ENCODE measurements at regions not wholly inside any gene's neighbourhood (a gene's known extent, or its start where the extent isn't known, plus 50 kb on each side); places are given as distances from the start of the nearest gene placed in this dataset.

DNA sequence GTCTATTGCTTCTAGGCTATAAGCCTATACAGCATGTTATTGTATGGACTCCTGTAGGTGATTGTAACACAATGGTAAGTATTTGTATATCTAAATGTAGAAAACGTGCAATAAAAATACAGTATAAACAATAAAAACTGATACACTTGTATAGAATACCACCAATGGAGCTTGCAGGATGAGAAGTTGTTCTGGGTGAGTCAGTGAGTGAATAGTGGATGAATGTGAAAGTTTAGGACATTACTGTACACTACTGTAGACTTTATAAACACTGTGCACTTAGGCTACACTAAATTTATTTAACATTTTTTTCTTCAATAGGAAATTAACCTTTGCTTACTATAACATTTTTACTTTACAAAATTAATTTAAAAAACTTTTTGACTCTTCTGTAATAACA, 679.2 kb upstream of the ZNF804A start:
- H3K4me3 ChIP-seq (ENCODE audit: low read depth, low read length) = no peak overlapping the region
- TF ChIP-seq, protein P1, sequence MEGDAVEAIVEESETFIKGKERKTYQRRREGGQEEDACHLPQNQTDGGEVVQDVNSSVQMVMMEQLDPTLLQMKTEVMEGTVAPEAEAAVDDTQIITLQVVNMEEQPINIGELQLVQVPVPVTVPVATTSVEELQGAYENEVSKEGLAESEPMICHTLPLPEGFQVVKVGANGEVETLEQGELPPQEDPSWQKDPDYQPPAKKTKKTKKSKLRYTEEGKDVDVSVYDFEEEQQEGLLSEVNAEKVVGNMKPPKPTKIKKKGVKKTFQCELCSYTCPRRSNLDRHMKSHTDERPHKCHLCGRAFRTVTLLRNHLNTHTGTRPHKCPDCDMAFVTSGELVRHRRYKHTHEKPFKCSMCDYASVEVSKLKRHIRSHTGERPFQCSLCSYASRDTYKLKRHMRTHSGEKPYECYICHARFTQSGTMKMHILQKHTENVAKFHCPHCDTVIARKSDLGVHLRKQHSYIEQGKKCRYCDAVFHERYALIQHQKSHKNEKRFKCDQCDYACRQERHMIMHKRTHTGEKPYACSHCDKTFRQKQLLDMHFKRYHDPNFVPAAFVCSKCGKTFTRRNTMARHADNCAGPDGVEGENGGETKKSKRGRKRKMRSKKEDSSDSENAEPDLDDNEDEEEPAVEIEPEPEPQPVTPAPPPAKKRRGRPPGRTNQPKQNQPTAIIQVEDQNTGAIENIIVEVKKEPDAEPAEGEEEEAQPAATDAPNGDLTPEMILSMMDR (conservative IDR thresholded peaks at IDR 0.05; ENCODE audit: low read depth, low read length) = no peak
- DNase-seq (ENCODE audit: low read depth) = no peak

DNA sequence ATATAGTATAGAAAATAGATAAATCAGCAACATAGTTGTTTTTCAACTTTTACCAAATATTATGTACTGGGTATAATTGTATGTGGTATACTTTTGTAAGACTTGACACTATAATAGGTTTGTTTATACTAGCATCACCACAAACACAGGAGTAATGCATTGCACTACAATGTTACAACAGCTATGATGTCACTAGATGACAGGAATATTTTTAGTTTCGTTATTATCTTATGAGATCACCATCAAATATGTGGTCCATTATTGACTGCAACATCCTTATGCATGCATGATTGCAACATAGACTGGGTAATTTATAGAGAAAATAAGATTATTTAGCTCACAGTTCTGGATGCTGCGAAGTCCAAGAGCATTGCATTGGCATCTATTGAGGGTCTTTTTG, 678.4 kb upstream of the ZNF804A start:
- no peak overlapping the region for H3K4me3 ChIP-seq (ENCODE audit: low read depth, low read length)
- no peak for DNase-seq (ENCODE audit: low read depth)
- TF ChIP-seq, protein P1 (conservative IDR thresholded peaks at IDR 0.05; ENCODE audit: low read depth, low read length) = no peak

DNA sequence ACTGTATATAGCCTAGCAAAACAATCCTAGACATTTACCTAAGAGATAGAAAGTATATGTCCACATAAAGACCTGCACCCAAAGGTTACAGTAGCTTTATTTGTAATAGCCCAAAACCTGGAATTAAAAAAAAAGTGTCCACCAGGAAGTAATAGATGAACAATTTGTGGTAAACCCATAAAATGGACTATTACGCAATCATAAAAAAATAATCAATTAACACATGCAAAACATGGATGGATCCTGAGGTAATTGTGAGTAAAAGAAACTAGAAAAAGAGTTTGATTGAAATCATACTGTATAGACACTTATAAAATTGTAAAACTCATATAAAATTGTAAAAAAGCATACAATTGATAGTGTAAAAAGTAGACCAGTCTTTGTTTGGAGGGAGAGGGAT, 673.0 kb upstream of the ZNF804A start:
- no peak overlapping the region for H3K4me3 ChIP-seq (ENCODE audit: low read depth, low read length)
- TF ChIP-seq, protein P1 (conservative IDR thresholded peaks at IDR 0.05; ENCODE audit: low read depth, low read length) = no peak
- DNase-seq (ENCODE audit: low read depth) = no peak

GRCh38 chr2:183926433-183926832, 671.9 kb upstream of the ZNF804A start:
- TF ChIP-seq, protein P1 (conservative IDR thresholded peaks at IDR 0.05; ENCODE audit: low read depth, low read length) = no peak
- DNase-seq (ENCODE audit: low read depth) = no peak
- no peak overlapping the region for H3K4me3 ChIP-seq (ENCODE audit: low read depth, low read length)

- TF ChIP-seq, protein P1 (conservative IDR thresholded peaks at IDR 0.05; ENCODE audit: low read depth, low read length) = no peak
- peak; percentile 64 for DNase-seq (ENCODE audit: low read depth)
- H3K4me3 ChIP-seq (ENCODE audit: low read depth, low read length) = no peak overlapping the region
Measured at GRCh38 chr2:183927406-183928325, 670.7 kb upstream of the ZNF804A start.

DNA sequence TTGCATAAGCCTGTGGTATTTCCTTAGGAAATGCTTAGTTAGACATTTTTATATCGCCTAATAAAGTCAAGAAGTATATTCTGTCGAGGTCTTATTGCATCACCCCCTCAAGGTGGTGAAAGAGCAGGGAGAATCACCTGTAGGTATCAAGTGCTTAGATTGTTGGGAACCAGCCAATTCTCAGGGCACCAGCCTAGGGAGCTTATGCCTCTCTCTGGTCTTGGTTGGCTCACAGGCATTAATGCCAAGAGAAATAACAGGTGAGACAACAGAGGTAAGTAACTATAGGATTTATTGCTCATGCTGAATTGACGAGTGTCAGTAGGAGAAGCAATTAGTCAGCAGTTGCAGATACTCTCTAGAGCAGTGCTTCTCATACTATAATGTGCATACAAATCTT, 663.3 kb upstream of the ZNF804A start:
- H3K4me3 ChIP-seq (ENCODE audit: low read depth, low read length) = no peak overlapping the region
- TF ChIP-seq, protein P1 (conservative IDR thresholded peaks at IDR 0.05; ENCODE audit: low read depth, low read length) = no peak
- DNase-seq (ENCODE audit: low read depth) = no peak

GRCh38 chr2:183937220-183937619, 661.1 kb upstream of the ZNF804A start:
- no peak overlapping the region for H3K4me3 ChIP-seq (ENCODE audit: low read depth, low read length)
- DNase-seq (ENCODE audit: low read depth) = no peak
- TF ChIP-seq, protein P1 (conservative IDR thresholded peaks at IDR 0.05; ENCODE audit: low read depth, low read length) = no peak

Measured in choroid plexus epithelial cell (primary cell).